Psoas muscle (tissue), 7 donors: ENCODE measurements at regions not wholly inside any gene's neighbourhood (a gene's known extent, or its start where the extent isn't known, plus 50 kb on each side); places are given as distances from the start of the nearest gene placed in this dataset.

Experiments used
- ATAC-seq, 4 donors: fragments of 200-7000 bp; cut with Tn5 transposase; one replicate each; pipeline ENCODE4 v1.9.1; 2020; ENCODE audit warnings: moderate library complexity in 3 of 4, mild to moderate bottlenecking in 2 of 4
- DNase-seq, 2 donors: peaks; one replicate each; pipeline ENCODE4 v3.0.0-alpha.2; 2020
- H3K27ac ChIP-seq: fragments of 200-600 bp; one replicate; pipeline ENCODE4 v1.8.0; 2022
- H3K27me3 ChIP-seq, 3 donors: fragments of 200-600 bp in 1 of 3; one replicate each; pipeline versions ENCODE4 v1.6.1 to v1.8.0; 2013 to 2022; ENCODE audit warnings: low read length in 2 of 3, mild to moderate bottlenecking in 2 of 3, moderate library complexity in 1 of 3; ENCODE audit not compliant: insufficient read depth in 3 of 3
- H3K36me3 ChIP-seq, 2 donors: fragments of 200-600 bp in 1 of 2; one replicate each; pipeline versions ENCODE4 v1.6.1 to v1.8.0; 2013 to 2022; ENCODE audit warnings: low read depth in 1 of 2, mild to moderate bottlenecking in 1 of 2, moderate library complexity in 1 of 2; ENCODE audit not compliant: insufficient read depth in 1 of 2
- H3K4me1 ChIP-seq: fragments of 200-600 bp; one replicate; pipeline ENCODE4 v1.8.0; 2022
- H3K4me3 ChIP-seq: fragments of 200-600 bp; one replicate; pipeline ENCODE4 v1.8.0; 2022; ENCODE audit warnings: mild to moderate bottlenecking
- H3K9me3 ChIP-seq: fragments of 200-600 bp; one replicate; pipeline ENCODE4 v1.8.0; 2022
- WGBS, 3 donors: extraction: QIAGEN DNeasy Blood & Tissue Kit; methylation state at CpG; one replicate each; pipeline versions ENCODE4 v1.1.6 to v1.1.7; 2013; 5-methylcytosine and 5-hydroxymethylcytosine counted together
- intact Hi-C, 2 donors: fragments of 100-400 bp; cut with DNase I; formaldehyde crosslinking; loops; one replicate each; pipeline versions ENCODE4 v1.11.0 to v1.14.2; 2022
- TF ChIP-seq, protein P1 (sequence below): fragments of 200-600 bp; IDR thresholded peaks from one replicate; pipeline ENCODE4 v1.8.0; 2022; ENCODE audit warnings: antibody characterized with exemption
- donor health status: healthy with polysubstance abuse.
- donor health status: DM: no; HTN: no; CAD: no; lungs with moderate emphysema.
- donor health status: Bipolar disorder and iron deficiency.
- donor health status: healthy.
- donor health status: DM: yes; HTN: yes; CAD: no.
- donor health status: DM: no; HTN: no; CAD: no.
- donor health status: DM: yes; HTN: yes; CAD: no.

DNA sequence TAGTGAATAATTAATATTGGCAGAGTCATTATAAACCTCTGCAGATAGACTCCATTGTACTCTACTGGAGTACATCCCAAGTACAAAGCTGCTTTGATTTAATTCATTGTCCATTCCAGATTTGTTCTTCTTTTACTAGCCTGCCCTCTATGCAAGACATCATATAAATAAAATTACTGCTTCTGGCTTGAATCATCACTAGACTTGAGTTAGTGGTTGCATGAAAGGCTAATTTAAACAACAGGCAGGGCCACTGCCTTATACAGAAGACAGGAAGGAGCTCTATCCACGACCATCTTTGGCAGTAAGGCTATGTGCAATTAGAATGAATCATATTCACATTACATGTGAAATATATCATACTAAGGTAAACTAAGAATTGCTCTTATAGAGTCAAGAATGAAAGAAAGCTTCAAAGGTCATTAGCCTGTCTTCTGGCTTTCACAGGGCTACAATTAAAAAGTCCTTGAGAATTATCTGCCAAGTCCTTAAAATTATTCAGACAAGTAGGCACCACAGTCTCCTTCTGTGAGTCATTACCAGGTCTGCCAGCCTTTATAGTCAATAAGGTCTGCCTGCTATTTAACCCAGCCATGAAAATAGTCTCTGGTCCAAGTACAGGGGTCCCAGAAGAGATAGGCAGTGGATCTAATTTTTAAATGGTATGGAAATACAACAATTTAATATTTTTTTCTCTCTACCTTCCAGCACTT lies 631.8 kb downstream of the TMTC2 start:
- intact Hi-C loops, result no loop called here

DNA sequence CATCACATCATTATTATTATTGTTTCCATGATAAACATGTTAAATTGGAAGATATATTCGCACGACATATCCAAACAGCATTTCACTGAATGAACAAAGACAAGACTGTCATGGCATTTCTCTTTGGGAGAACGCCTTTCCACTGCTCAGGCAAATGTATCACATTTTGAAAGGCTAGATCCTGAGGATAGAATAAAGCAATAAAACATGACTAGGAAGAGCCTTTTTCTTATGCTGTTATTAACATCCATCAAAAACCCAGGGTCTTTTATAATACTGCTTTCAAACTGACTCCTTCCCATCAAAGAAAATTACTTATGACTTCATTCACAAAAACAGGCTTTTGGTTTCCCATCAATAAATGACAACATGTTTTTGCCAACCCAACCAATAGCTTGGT lies 630.9 kb downstream of the TMTC2 start:
- Histone ChIP-seq H3K9me3 (no peaks in the 10 kb centered on the region), H3K4me3 (no peak overlapping the region), H3K27ac (no peak overlapping the region), H3K4me1 (no peaks in the 10 kb centered on the region), H3K36me3 (no peaks in the 10 kb centered on the region), H3K27me3 (no peaks in the 10 kb centered on the region)
- DNase-seq (no peak), ATAC-seq (no peak)
- intact Hi-C loops, result no loop called here
- TF ChIP-seq, protein P1, sequence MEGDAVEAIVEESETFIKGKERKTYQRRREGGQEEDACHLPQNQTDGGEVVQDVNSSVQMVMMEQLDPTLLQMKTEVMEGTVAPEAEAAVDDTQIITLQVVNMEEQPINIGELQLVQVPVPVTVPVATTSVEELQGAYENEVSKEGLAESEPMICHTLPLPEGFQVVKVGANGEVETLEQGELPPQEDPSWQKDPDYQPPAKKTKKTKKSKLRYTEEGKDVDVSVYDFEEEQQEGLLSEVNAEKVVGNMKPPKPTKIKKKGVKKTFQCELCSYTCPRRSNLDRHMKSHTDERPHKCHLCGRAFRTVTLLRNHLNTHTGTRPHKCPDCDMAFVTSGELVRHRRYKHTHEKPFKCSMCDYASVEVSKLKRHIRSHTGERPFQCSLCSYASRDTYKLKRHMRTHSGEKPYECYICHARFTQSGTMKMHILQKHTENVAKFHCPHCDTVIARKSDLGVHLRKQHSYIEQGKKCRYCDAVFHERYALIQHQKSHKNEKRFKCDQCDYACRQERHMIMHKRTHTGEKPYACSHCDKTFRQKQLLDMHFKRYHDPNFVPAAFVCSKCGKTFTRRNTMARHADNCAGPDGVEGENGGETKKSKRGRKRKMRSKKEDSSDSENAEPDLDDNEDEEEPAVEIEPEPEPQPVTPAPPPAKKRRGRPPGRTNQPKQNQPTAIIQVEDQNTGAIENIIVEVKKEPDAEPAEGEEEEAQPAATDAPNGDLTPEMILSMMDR, result no peak
- WGBS, 3 donors, result 91 to 95% (median 94%) methylated on average over 3 of the region's 3 CpGs

More for the DNA sequence above, 631.8 kb downstream of the TMTC2 start:
- Histone ChIP-seq H3K36me3 (no peaks in the 10 kb centered on the region), H3K4me3 (no peak overlapping the region), H3K27ac (no peak overlapping the region), H3K4me1 (no peaks in the 10 kb centered on the region), H3K27me3 (no peaks in the 10 kb centered on the region), H3K9me3 (no peaks in the 10 kb centered on the region)
- no peak for ATAC-seq
- TF ChIP-seq, protein P1, result no peak
- WGBS, 3 donors, result 16 to 23% (median 18%) methylated on average over 1 of the region's 1 CpG
- no peak for DNase-seq

DNA sequence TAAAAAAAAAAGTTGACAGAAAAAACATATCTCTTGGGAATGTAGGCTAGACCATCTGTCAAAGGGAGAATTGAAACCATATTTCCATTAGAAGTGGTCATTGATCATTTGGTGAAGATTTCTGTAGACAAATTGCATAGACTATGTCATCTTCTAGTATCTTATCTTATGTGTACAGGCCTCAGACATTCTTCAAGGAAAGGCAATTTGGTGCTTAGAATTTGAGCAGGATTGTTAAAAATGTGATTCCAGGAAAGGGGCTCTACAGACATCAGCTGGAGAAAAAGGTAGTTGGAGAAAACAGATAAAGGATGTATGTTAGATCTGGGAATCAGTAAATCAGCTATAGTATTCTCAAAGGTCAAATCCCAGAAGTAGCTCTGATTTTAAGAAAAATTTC lies 627.1 kb downstream of the TMTC2 start:
- intact Hi-C loops, result no loop called here
- H3K9me3 ChIP-seq, result no peaks in the 10 kb centered on the region

DNA sequence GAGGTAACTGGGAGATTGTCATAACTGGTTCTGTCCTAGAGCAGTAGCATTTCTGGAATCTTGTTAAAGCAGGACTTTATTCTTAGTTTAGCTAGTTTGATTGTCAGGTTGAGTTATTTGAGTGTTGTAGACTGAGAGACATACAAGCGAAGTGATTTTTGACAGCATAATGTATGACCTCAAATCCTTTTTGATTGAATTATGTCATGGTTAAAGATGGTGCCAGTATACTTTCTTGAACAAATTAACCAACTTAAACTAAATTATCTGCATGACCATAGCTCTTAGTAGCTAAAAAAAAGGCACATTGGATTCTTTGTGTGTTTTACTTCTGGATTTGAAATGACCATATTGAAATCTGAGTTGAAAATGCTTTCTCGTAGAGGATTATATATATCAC lies 626.6 kb downstream of the TMTC2 start:
- 45 to 57% (median 46%) methylated on average over 2 of the region's 2 CpGs for WGBS, 3 donors
- Histone ChIP-seq H3K27ac (no peak overlapping the region), H3K36me3 (no peaks in the 10 kb centered on the region), H3K4me1 (no peaks in the 10 kb centered on the region), H3K9me3 (no peaks in the 10 kb centered on the region), H3K27me3 (no peaks in the 10 kb centered on the region), H3K4me3 (no peak overlapping the region)
- DNase-seq, result no peak
- ATAC-seq, result no peak
- intact Hi-C loops, result no loop called here
- TF ChIP-seq, protein P1, result no peak

More for the DNA sequence above, 627.1 kb downstream of the TMTC2 start:
- H3K4me3 ChIP-seq, result no peak overlapping the region
- H3K4me1 ChIP-seq, result no peaks in the 10 kb centered on the region
- TF ChIP-seq, protein P1, result no peak
- H3K36me3 ChIP-seq, result no peaks in the 10 kb centered on the region
- ATAC-seq (no peak), DNase-seq (no peak)
- H3K27ac ChIP-seq, result no peak overlapping the region
- H3K27me3 ChIP-seq, result no peaks in the 10 kb centered on the region

DNA sequence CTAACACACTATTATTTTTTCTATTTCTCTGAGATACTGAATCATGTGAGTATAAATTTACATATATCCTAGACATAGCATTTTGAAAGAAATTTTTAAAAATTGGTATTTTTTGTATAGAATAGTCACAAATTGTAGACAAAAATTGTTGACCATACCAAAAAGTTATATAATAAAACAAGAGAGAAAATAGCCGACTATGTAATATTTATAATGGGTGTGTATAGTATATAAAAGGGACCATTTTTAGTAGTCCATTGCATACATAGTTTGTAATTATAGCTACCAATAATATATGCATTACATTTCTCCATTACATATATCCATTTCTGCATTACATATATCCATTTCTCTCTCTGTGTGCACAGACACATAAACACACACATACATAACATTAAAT lies 590.2 kb downstream of the TMTC2 start:
- no peaks in the 10 kb centered on the region for H3K9me3 ChIP-seq
- H3K27ac ChIP-seq, result no peak overlapping the region
- DNase-seq (no peak), ATAC-seq (no peak)
- H3K36me3 ChIP-seq, result no peaks in the 10 kb centered on the region
- intact Hi-C loops, result no loop called here
- 95 to 100% (median 96%) methylated on average over 1 of the region's 1 CpG for WGBS, 3 donors
- no peaks in the 10 kb centered on the region for H3K27me3 ChIP-seq
- no peak overlapping the region for H3K4me3 ChIP-seq
- H3K4me1 ChIP-seq, result no peaks in the 10 kb centered on the region
- TF ChIP-seq, protein P1, result no peak
